ENCODE measurements at regions not wholly inside any gene's neighbourhood (a gene's known extent, or its start where the extent isn't known, plus 50 kb on each side); places are given as distances from the start of the nearest gene placed in this dataset.

DNA sequence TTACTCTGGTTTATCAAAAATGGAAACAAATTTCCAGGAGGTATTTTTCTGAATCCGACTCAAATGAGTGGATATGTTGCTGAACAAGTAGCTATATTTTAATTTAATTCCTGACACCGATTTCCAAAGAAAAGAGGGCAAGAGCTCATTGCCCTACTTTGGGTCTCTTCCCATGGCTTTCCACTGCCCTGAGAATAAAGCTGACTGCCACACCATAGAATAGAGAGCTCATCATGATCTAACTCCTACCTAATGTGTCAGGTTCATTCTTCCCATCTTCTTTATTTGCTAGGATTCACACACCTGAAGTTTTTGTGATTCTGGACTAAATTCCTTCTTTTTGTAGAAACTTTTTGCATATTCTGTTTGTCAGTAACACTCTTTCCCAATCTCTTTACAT lies 792.1 kb downstream of the DTWD2 start:
- TF ChIP-seq, protein P1, sequence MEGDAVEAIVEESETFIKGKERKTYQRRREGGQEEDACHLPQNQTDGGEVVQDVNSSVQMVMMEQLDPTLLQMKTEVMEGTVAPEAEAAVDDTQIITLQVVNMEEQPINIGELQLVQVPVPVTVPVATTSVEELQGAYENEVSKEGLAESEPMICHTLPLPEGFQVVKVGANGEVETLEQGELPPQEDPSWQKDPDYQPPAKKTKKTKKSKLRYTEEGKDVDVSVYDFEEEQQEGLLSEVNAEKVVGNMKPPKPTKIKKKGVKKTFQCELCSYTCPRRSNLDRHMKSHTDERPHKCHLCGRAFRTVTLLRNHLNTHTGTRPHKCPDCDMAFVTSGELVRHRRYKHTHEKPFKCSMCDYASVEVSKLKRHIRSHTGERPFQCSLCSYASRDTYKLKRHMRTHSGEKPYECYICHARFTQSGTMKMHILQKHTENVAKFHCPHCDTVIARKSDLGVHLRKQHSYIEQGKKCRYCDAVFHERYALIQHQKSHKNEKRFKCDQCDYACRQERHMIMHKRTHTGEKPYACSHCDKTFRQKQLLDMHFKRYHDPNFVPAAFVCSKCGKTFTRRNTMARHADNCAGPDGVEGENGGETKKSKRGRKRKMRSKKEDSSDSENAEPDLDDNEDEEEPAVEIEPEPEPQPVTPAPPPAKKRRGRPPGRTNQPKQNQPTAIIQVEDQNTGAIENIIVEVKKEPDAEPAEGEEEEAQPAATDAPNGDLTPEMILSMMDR (IDR thresholded peaks at IDR 0.05; ENCODE audit: low read depth, low read length, poor library complexity, severe bottlenecking) = no peak
- TF ChIP-seq EZH2phosphoT487 (IDR thresholded peaks at IDR 0.05; ENCODE audit: borderline replicate concordance, low read length) = no peak
